ENCODE measurements at regions not wholly inside any gene's neighbourhood (a gene's known extent, or its start where the extent isn't known, plus 50 kb on each side); places are given as distances from the start of the nearest gene placed in this dataset.
"Not testable (repeated sequence)": the region's sequence is repeated elsewhere in the genome, so short reads cannot be mapped to it uniquely, and the experiment has no call there.

- H3K27ac Mint-ChIP-seq, result no peak overlapping the region
- H3K36me3 Mint-ChIP-seq (ENCODE audit: low read depth), result peaks cover 1% of the 10 kb centered on the region
- H3K9me3 Mint-ChIP-seq, result peaks cover 8% of the 10 kb centered on the region
- DNase-seq, result no peak
- intact Hi-C loops (cut with micrococcal nuclease), result no loop called here
- no peaks in the 10 kb centered on the region for H3K27me3 Mint-ChIP-seq (ENCODE audit: low read depth)
- H3K4me1 Mint-ChIP-seq (ENCODE audit: low read depth), result peaks cover 47% of the 10 kb centered on the region
- H3K4me3 Mint-ChIP-seq, result no peak overlapping the region
- CTCF ChIA-PET, result interaction anchor here (0.7 kb wide), 1 partner anchor 62 kb away, joined by 3 read pairs; no protein-coding TSS in a partner anchor
Observed at GRCh38 chrX:56343219-56343618, 111.1 kb downstream of the KLF8 start.

DNA sequence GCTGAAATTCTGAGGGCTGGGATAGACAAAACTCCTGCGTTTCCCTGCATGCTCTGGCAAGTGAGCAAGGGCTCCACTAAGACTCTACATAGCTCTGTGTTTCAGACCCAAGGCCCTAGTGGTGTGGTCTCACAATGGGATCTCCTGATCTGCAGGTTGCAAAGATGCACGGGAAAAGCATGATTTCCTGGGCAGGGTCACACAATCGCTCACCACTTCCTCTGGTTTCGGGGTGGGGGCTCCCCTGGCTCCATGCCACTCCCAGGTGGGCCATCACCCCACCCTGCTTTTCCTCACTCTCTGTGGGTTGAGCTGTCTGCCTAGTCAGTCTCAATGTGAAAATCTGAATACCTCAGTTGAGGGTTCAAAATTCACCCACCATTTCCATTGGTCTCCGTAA, 111.5 kb downstream of the KLF8 start:
- Mint-ChIP-seq H3K36me3 (ENCODE audit: low read depth) (peaks cover 1% of the 10 kb centered on the region), H3K9me3 (peaks cover 8% of the 10 kb centered on the region), H3K27ac (no peak overlapping the region), H3K4me1 (ENCODE audit: low read depth) (peaks cover 47% of the 10 kb centered on the region), H3K4me3 (no peak overlapping the region), H3K27me3 (ENCODE audit: low read depth) (no peaks in the 10 kb centered on the region)
- intact Hi-C loops (cut with micrococcal nuclease), result no loop called here
- peak; percentile 30 for DNase-seq
- CTCF ChIA-PET, result interaction anchor here (0.7 kb wide), 1 partner anchor 62 kb away, joined by 3 read pairs; no protein-coding TSS in a partner anchor

DNA sequence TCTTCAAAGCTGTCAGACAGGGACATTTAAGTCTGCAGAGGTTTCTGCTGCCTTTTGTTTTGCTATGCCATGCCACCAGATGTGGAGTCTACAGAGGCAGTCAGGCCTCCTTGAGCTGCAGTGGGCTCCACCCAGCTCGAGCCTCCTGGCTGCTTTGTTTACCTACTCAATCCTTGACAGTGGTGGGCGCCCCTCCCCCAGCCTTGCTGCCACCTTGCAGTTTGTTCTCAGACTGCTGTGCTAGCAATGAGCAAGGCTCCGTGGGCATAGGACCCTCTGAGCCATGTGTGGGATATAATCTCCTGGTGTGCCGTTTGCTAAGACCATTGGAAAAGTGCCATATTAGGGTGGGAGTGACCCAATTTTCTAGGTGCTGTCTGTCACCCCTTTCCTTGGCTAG, 126.0 kb downstream of the KLF8 start:
- H3K4me1 Mint-ChIP-seq (ENCODE audit: low read depth); H3K36me3 Mint-ChIP-seq (ENCODE audit: low read depth); H3K27ac Mint-ChIP-seq; H3K9me3 Mint-ChIP-seq; H3K27me3 Mint-ChIP-seq (ENCODE audit: low read depth); intact Hi-C loops (cut with micrococcal nuclease); DNase-seq; H3K4me3 Mint-ChIP-seq: not testable (repeated sequence)
- CTCF ChIA-PET, result interaction anchor here (0.9 kb wide), 1 partner anchor 10 kb away, joined by 3 read pairs; no protein-coding TSS in a partner anchor

GRCh38 chrX:56365171-56365570, 133.0 kb downstream of the KLF8 start:
- CTCF ChIA-PET, result interaction anchor here (0.7 kb wide), 1 partner anchor 362 kb away, joined by 3 read pairs; no protein-coding TSS in a partner anchor
- H3K27me3 Mint-ChIP-seq (ENCODE audit: low read depth); DNase-seq; H3K9me3 Mint-ChIP-seq; H3K36me3 Mint-ChIP-seq (ENCODE audit: low read depth): not testable (repeated sequence)
- H3K4me1 Mint-ChIP-seq (ENCODE audit: low read depth), result peaks cover 51% of the 10 kb centered on the region
- H3K4me3 Mint-ChIP-seq, result peak overlapping the region; percentile 71
- peak overlapping the region; percentile 87 for H3K27ac Mint-ChIP-seq
- intact Hi-C loops (cut with micrococcal nuclease), result loop anchor here (1.0 kb wide), 1 partner anchor 199 kb away; no protein-coding TSS in a partner anchor

GRCh38 chrX:56366901-56367300, 134.7 kb downstream of the KLF8 start:
- Mint-ChIP-seq H3K4me1 (ENCODE audit: low read depth) (peaks cover 51% of the 10 kb centered on the region), H3K27ac (peak overlapping the region; percentile 41), H3K9me3 (peaks cover under 1% of the 10 kb centered on the region), H3K4me3 (no peak overlapping the region), H3K27me3 (ENCODE audit: low read depth) (no peaks in the 10 kb centered on the region), H3K36me3 (ENCODE audit: low read depth) (peaks cover 5% of the 10 kb centered on the region)
- CTCF ChIA-PET, result no interaction called here
- peak; percentile 14 for DNase-seq
- intact Hi-C loops (cut with micrococcal nuclease), result no loop called here

DNA sequence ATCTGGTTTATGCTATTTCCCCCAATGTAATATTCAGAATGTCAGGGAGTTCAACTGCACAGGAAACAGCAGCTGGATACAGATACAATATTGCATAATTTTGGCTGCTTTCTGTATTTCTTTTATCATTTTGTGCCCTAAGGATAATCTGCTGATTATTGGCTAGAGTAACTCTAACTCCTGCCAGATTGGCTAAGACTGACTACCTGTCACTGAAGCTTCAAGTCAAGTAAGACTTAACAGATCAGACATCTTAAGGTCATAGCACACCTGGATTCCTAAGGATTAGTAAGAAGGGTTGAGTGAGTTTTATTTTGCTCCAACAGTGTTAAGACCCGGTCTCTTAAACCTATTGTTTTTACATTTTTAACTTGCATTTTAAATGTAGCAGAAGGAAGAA, 136.8 kb downstream of the KLF8 start:
- Mint-ChIP-seq H3K36me3 (ENCODE audit: low read depth) (peaks cover 5% of the 10 kb centered on the region), H3K4me1 (ENCODE audit: low read depth) (peaks cover 51% of the 10 kb centered on the region), H3K4me3 (no peak overlapping the region), H3K27ac (no peak overlapping the region), H3K27me3 (ENCODE audit: low read depth) (no peaks in the 10 kb centered on the region), H3K9me3 (peaks cover 5% of the 10 kb centered on the region)
- intact Hi-C loops (cut with micrococcal nuclease), result loop anchor here (2.0 kb wide), 1 partner anchor 14 kb away; no protein-coding TSS in a partner anchor
- DNase-seq, result no peak
- CTCF ChIA-PET, result no interaction called here

DNA sequence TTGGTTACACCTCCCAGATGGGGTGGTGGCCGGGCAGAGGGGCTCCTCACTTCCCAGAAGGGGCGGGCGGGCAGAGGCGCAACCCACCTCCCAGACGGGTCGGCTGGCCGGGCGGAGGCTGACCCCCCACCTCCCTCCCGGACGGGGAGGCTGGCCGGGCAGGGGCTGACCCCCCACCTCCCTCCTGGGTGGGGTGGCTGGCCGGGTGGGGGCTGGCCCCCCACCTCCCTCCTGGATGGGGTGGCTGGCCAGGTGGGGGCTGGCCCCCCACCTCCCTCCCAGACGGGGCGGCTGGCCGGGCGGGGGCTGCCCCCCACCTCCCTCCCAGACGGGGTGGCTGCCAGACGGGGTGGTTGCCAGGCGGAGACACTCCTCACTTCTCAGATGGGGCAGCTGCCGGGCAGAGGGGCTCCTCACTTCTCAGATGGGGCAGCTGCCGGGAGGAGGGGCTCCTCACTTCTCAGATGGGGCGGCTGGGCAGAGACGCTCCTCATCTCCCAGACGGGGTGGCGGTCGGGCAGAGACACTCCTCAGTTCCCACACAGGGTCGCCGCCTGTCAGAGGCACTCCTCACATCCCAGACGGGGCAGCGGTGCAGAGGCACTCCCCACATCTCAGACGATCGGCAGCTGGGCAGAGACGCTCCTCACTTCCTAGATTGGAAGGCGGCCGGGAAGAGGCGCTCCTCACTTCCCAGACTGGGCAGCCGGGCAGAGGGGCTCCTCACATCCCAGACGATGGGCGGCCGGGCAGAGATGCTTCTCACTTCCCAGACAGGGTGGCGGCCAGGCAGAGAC, 148.0 kb downstream of the KLF8 start:
- H3K36me3 Mint-ChIP-seq (ENCODE audit: low read depth); H3K27ac Mint-ChIP-seq; H3K4me3 Mint-ChIP-seq; intact Hi-C loops (cut with micrococcal nuclease); DNase-seq; H3K9me3 Mint-ChIP-seq; H3K27me3 Mint-ChIP-seq (ENCODE audit: low read depth); CTCF ChIA-PET: not testable (repeated sequence)
- peaks cover 34% of the 10 kb centered on the region for H3K4me1 Mint-ChIP-seq (ENCODE audit: low read depth)

GRCh38 chrX:56382278-56382677, 150.1 kb downstream of the KLF8 start:
- H3K4me3 Mint-ChIP-seq, result no peak overlapping the region
- intact Hi-C loops (cut with micrococcal nuclease), result loop anchor here (1.0 to 2.0 kb wide), 4 partner anchors 13 to 345 kb away; no protein-coding TSS in a partner anchor
- no peaks in the 10 kb centered on the region for H3K9me3 Mint-ChIP-seq
- no peaks in the 10 kb centered on the region for H3K36me3 Mint-ChIP-seq (ENCODE audit: low read depth)
- H3K27me3 Mint-ChIP-seq (ENCODE audit: low read depth), result no peaks in the 10 kb centered on the region
- H3K27ac Mint-ChIP-seq, result peak overlapping the region; percentile 82
- peaks cover 44% of the 10 kb centered on the region for H3K4me1 Mint-ChIP-seq (ENCODE audit: low read depth)
- DNase-seq, result peak; percentile 41
- CTCF ChIA-PET, result no interaction called here

GRCh38 chrX:56385336-56385735, 153.2 kb downstream of the KLF8 start:
- Mint-ChIP-seq H3K4me1 (ENCODE audit: low read depth) (peaks cover 51% of the 10 kb centered on the region), H3K36me3 (ENCODE audit: low read depth) (peaks cover 2% of the 10 kb centered on the region), H3K4me3 (peak overlapping the region; percentile 69), H3K27me3 (ENCODE audit: low read depth) (no peaks in the 10 kb centered on the region), H3K9me3 (peaks cover 1% of the 10 kb centered on the region), H3K27ac (peak overlapping the region; percentile 89)
- CTCF ChIA-PET, result no interaction called here
- intact Hi-C loops (cut with micrococcal nuclease), result loop anchor here (5.0 kb wide), 1 partner anchor 427 kb away; no protein-coding TSS in a partner anchor
- peak; percentile 26 for DNase-seq

- Mint-ChIP-seq H3K9me3 (peaks cover 1% of the 10 kb centered on the region), H3K36me3 (ENCODE audit: low read depth) (peaks cover 2% of the 10 kb centered on the region), H3K27ac (peak overlapping the region; percentile 89), H3K4me3 (peak overlapping the region; percentile 69), H3K4me1 (ENCODE audit: low read depth) (peaks cover 55% of the 10 kb centered on the region), H3K27me3 (ENCODE audit: low read depth) (no peaks in the 10 kb centered on the region)
- CTCF ChIA-PET, result no interaction called here
- intact Hi-C loops (cut with micrococcal nuclease), result loop anchor here (5.0 kb wide), 1 partner anchor 426 kb away; no protein-coding TSS in a partner anchor
- DNase-seq, result no peak
Observed at GRCh38 chrX:56385960-56386359, 153.8 kb downstream of the KLF8 start.

DNA sequence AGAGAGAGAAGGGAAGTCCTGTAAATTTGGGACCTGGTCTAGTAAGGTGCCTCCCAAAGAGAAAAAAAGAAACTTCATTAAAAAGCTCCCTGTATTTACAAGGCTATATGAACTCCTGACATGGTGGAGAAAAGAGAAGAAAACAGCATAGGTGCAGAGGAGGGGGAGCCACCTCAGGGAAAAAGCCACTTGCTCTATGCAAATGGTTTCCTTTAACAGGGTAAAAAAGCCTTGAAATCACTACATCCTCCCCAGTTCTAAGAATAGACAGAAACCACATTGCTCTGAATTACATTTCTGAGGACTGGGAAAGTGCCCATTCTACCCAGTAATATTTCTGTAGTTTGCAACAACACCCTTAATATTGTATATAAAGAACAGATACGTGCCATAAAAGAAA, 165.5 kb downstream of the KLF8 start:
- Mint-ChIP-seq H3K27ac (peak overlapping the region; percentile 91), H3K4me3 (peak overlapping the region; percentile 60), H3K36me3 (ENCODE audit: low read depth) (peaks cover 6% of the 10 kb centered on the region), H3K4me1 (ENCODE audit: low read depth) (peaks cover 62% of the 10 kb centered on the region), H3K9me3 (no peaks in the 10 kb centered on the region), H3K27me3 (ENCODE audit: low read depth) (no peaks in the 10 kb centered on the region)
- intact Hi-C loops (cut with micrococcal nuclease), result loop anchor here (1.0 kb wide), 1 partner anchor 167 kb away; no protein-coding TSS in a partner anchor
- CTCF ChIA-PET, result no interaction called here
- peak; percentile 56 for DNase-seq

GRCh38 chrX:56402207-56402606, 161.2 kb upstream of the UBQLN2 start:
- Mint-ChIP-seq H3K4me3 (no peak overlapping the region), H3K27ac (no peak overlapping the region), H3K9me3 (peaks cover 5% of the 10 kb centered on the region), H3K4me1 (ENCODE audit: low read depth) (peaks cover 53% of the 10 kb centered on the region), H3K36me3 (ENCODE audit: low read depth) (peaks cover 10% of the 10 kb centered on the region), H3K27me3 (ENCODE audit: low read depth) (no peaks in the 10 kb centered on the region)
- CTCF ChIA-PET, result interaction anchor here (1.0 kb wide), 1 partner anchor 10 kb away, joined by 3 read pairs; no protein-coding TSS in a partner anchor
- no peak for DNase-seq
- intact Hi-C loops (cut with micrococcal nuclease), result loop anchor here (5.0 kb wide), 1 partner anchor 325 kb away; the partner anchor contains the start of gene NBDY
